ENCODE measurements at regions not wholly inside any gene's neighbourhood (a gene's known extent, or its start where the extent isn't known, plus 50 kb on each side); places are given as distances from the start of the nearest gene placed in this dataset.

DNA sequence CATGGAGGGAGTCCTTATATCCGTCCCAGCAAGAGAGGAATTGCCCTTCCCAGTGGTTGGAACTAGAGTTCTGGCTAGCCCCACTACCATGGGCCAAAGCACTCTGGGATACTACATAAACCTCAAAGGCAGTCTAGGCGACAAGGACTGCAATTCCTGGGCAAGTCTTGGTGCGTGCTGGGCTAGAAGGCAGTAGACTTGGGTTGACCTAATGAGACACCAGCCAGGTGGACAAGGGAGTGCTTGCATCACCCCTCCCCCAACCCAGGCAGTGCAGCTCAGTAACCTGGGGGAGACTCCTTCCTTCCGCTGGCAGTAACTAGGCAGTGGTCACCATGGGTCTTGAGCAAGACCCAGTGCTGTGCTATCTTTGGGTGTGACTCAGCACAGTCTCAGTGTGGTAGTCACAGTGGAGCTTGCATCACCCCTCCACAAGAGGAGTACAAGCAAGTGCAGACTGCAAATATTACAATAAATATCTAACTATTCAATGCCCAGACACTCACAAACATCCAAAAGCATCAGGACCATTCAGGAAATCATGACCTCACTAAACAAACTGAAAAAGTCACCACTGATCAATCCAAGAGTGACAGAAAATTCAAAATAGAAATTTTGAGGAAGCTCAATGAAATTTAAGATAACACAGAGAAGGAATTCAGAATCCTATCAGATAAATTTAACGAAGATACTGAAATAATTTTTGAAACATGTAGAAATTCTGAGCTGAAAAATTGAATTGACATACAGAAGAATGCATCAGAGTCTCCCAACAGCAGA, 84.7 kb upstream of the LYPLAL1 start:
- H3K4me2 ChIP-seq (ENCODE audit: insufficient read depth, low read length) = peak overlapping the region; percentile 81
- ChIA-PET POLR2A (interaction anchor here (0.5 to 2.3 kb wide), 10 partner anchors 9 to 86 kb away, joined by 3 to 10 read pairs (median 4); no protein-coding TSS in a partner anchor), CTCF (ENCODE audit: low intra/inter-chr PET ratio) (no interaction called here)
- peak overlapping the region; percentile 93 for H3K27ac ChIP-seq (ENCODE audit: extremely low read depth, low read depth, low read length)
- WGBS (ENCODE audit: insufficient coverage, low coverage, missing lambda C conversion rate) = 6% methylated on average over 5 of the region's 5 CpGs
- H3K4me1 ChIP-seq (replicated peaks in 1 of 2; ENCODE audit: control insufficient read depth in 2 of 2, insufficient read depth in 2 of 2, low read length in 2 of 2) = peaks cover 4 to 33% of the 10 kb centered on the region in 2 experiments; a peak in 4 of 5 replicates
- intact Hi-C loops (cut with micrococcal nuclease) = loop anchor here (1.0 kb wide), 3 partner anchors 32 to 85 kb away; no protein-coding TSS in a partner anchor
- H3K9ac ChIP-seq (ENCODE audit: insufficient read depth in 1 of 2, low read depth in 2 of 2, low read length in 2 of 2) = peak overlapping the region; percentile 21 to 63; a peak in 3 of 4 replicates
- FAIRE-seq = peak; percentile 98
- ATAC-seq = peak; percentile 99
- DNase-seq (ENCODE audit: extremely low read depth in 1 of 4, low spot score in 3 of 4) = peak; percentile 69 to 92 (median 80)
- no peaks in the 10 kb centered on the region for H3K36me3 ChIP-seq (ENCODE audit: control insufficient read depth, insufficient read depth, low read length)
- H2AFZ ChIP-seq (ENCODE audit: low read depth, low read length) = peak overlapping the region; percentile 95
- H4K20me1 ChIP-seq (replicated peaks; ENCODE audit: control insufficient read depth, insufficient read depth, low read length) = no peaks in the 10 kb centered on the region
- H3K27me3 ChIP-seq (ENCODE audit: control insufficient read depth in 2 of 2, insufficient read depth in 2 of 2, low read length in 2 of 2) = no peaks in the 10 kb centered on the region
- in situ Hi-C loops (cut with MboI) = no loop called here
- BruUV-seq (replicated peaks) = no TSS peak
- no peaks in the 10 kb centered on the region for H3K9me1 ChIP-seq (ENCODE audit: control insufficient read depth, insufficient read depth, low read length)
- no peaks in the 10 kb centered on the region for H3K79me2 ChIP-seq (ENCODE audit: control insufficient read depth, insufficient read depth, low read length)
- H3K4me3 ChIP-seq = no peak overlapping the region
- no peaks in the 10 kb centered on the region for H3K9me3 ChIP-seq (replicated peaks; ENCODE audit: control insufficient read depth, insufficient read depth, low read depth, low read length)
- TF ChIP-seq, protein P1, sequence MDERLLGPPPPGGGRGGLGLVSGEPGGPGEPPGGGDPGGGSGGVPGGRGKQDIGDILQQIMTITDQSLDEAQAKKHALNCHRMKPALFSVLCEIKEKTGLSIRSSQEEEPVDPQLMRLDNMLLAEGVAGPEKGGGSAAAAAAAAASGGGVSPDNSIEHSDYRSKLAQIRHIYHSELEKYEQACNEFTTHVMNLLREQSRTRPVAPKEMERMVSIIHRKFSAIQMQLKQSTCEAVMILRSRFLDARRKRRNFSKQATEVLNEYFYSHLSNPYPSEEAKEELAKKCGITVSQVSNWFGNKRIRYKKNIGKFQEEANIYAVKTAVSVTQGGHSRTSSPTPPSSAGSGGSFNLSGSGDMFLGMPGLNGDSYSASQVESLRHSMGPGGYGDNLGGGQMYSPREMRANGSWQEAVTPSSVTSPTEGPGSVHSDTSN (CRISPR knock-in tag; IDR thresholded peaks at IDR 0.05; ENCODE audit: low read depth) = no peak
- TF ChIP-seq, protein P1 (tag; conservative IDR thresholded peaks at IDR 0.05; ENCODE audit: low read depth) = no peak
- TF ChIP-seq PURB (CRISPR knock-in tag; IDR thresholded peaks at IDR 0.05; ENCODE audit: low read depth) = no peak
- TF ChIP-seq, protein P2, sequence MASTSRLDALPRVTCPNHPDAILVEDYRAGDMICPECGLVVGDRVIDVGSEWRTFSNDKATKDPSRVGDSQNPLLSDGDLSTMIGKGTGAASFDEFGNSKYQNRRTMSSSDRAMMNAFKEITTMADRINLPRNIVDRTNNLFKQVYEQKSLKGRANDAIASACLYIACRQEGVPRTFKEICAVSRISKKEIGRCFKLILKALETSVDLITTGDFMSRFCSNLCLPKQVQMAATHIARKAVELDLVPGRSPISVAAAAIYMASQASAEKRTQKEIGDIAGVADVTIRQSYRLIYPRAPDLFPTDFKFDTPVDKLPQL (IDR thresholded peaks at IDR 0.05; ENCODE audit: extremely low read depth, insufficient read length) = no peak
- no peak for TF ChIP-seq ZSCAN29 (IDR thresholded peaks at IDR 0.05)
- no peak for TF ChIP-seq POLR2G (IDR thresholded peaks at IDR 0.05; ENCODE audit: low read depth, low read length)
- TF ChIP-seq MTA2 (IDR thresholded peaks at IDR 0.05; ENCODE audit: low read depth) = peak; percentile 52; the same call in 1 of the 2 replicates
- no peak for TF ChIP-seq BRF1 (IDR thresholded peaks at IDR 0.05; ENCODE audit: borderline replicate concordance, extremely low read depth, insufficient read length)
- no peak for TF ChIP-seq ZNF695 (CRISPR knock-in tag; IDR thresholded peaks at IDR 0.05)
- no peak for TF ChIP-seq ILK (tag; IDR thresholded peaks at IDR 0.05; ENCODE audit: borderline replicate concordance, low read depth)
- TF ChIP-seq, protein P3, sequence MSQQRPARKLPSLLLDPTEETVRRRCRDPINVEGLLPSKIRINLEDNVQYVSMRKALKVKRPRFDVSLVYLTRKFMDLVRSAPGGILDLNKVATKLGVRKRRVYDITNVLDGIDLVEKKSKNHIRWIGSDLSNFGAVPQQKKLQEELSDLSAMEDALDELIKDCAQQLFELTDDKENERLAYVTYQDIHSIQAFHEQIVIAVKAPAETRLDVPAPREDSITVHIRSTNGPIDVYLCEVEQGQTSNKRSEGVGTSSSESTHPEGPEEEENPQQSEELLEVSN (IDR thresholded peaks at IDR 0.05; ENCODE audit: borderline replicate concordance in 1 of 2, extremely low read depth in 1 of 2, insufficient read depth in 1 of 2, insufficient read length in 1 of 2, low read depth in 1 of 2, low read length in 1 of 2, poor library complexity in 1 of 2, severe bottlenecking in 1 of 2) = peak in 1 of 2 experiments; percentile 13
- no peak for TF ChIP-seq SRSF7 (optimal IDR thresholded peaks at IDR 0.05; ENCODE audit: low read depth, low read length)
- no peak for TF ChIP-seq PHB (CRISPR knock-in tag; IDR thresholded peaks at IDR 0.05)
- no peak for TF ChIP-seq BRCA1 (IDR thresholded peaks at IDR 0.05)
- no peak for TF ChIP-seq BRCA1 (CRISPR knock-in tag; IDR thresholded peaks at IDR 0.05)
- TF ChIP-seq BCOR (IDR thresholded peaks at IDR 0.05) = no peak; the same call in 1 of the 2 replicates
- peak; percentile 69 for TF ChIP-seq NFE2L1 (tag; IDR thresholded peaks at IDR 0.05; ENCODE audit: borderline replicate concordance, low read depth)
- 0 out of 2 replicates have a peak, but pooled peaks have one; percentile 16 for TF ChIP-seq ELF4 (CRISPR knock-in tag; IDR thresholded peaks at IDR 0.05)
